Astrocyte of the cerebellum (primary cell): ENCODE measurements at regions not wholly inside any gene's neighbourhood (a gene's known extent, or its start where the extent isn't known, plus 50 kb on each side); places are given as distances from the start of the nearest gene placed in this dataset.

Experiments
- DNase-seq: peaks from one replicate; pipeline ENCODE4 v3.0.0-alpha.2; 2011; ENCODE audit warnings: low read depth
- H3K4me3 ChIP-seq: 2 replicates; pipeline ENCODE4 v1.5.1; 2011; ENCODE audit warnings: mild to moderate bottlenecking, low read depth, low read length, moderate library complexity
- CTCF ChIP-seq: IDR thresholded peaks from 2 replicates; pipeline ENCODE4 v1.5.1; 2012; ENCODE audit warnings: low read length, low read depth, moderate library complexity, mild to moderate bottlenecking; ENCODE audit errors: missing control alignments
- in situ Hi-C: cut with HindIII; loops from 2 replicates; pipeline ENCODE4 v1.10.0; 2017; ENCODE audit warnings: low sequenced_read_pairs

- DNase-seq: no peak
- no peak for TF ChIP-seq CTCF
- in situ Hi-C loops: no loop called here
- H3K4me3 ChIP-seq: no peak overlapping the region
Observed at GRCh38 chr9:119451426-119451825, 82.2 kb upstream of the BRINP1 start.

- no peak for TF ChIP-seq CTCF
- no peak for DNase-seq
- in situ Hi-C loops: no loop called here
- no peak overlapping the region for H3K4me3 ChIP-seq
Observed at GRCh38 chr9:119443179-119443578, 73.9 kb upstream of the BRINP1 start.

DNA sequence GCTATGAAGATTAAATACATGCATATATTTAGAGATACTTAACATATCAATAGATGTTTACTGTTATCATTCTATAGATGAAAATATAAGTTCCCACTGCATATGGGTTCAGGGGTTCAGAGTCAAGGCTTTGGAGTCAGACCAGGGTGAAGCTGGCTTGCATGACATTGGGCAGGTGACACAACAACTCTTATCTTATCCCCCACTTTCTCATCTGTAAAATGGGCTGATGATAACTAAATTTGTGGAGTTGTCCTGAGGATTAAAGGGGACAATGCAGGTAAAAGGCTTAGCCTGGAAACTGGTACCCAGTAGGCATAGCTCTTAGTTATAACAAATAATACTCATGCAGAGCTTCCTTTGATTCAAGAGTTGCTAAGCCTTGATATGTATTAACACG lies 72.6 kb upstream of the BRINP1 start:
- H3K4me3 ChIP-seq: no peak overlapping the region
- in situ Hi-C loops: no loop called here
- DNase-seq: no peak
- no peak for TF ChIP-seq CTCF

GRCh38 chr9:119441338-119441737 lies 72.1 kb upstream of the BRINP1 start:
- no peak for DNase-seq
- in situ Hi-C loops: no loop called here
- no peak overlapping the region for H3K4me3 ChIP-seq
- TF ChIP-seq CTCF: no peak

DNA sequence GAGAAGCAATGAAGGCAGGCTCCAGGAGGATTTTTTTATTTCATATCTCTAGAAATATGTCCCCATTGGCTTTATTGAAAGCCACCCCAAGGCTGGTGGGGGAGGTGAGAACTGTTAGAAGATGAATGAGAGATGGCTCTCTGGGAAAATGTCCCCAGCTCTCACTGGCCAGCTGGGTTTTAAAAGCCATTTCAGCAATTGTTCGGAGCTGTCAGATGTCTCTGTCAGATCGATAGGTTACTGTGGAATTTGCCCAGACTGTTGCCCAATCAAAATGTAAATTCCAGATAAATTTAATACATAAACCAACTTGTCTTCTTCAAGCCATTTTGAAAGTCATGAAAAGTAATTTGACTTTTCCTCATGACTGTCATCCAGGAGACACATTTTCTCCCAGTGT lies 67.0 kb upstream of the BRINP1 start:
- no peak for DNase-seq
- H3K4me3 ChIP-seq: no peak overlapping the region
- in situ Hi-C loops: no loop called here
- no peak for TF ChIP-seq CTCF

DNA sequence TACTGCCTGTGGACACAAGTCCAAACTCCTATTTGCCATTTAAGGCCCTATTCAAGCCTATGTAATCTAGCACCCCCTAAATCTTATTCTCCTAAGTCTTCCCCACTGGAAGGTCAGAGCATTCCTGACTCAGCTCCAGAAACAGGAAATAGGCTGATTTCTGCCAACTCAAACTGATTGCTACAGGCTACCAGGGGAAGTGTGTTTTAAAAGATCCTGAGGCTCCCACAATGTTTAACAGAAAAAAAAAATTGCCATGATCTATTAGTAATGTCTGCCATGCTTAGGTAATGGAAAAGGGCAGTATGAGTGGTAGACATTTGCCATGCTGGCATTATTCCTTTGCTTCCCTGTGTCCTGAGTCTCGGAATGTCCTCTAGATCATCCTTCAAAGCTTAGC lies 65.8 kb upstream of the BRINP1 start:
- DNase-seq: no peak
- no peak for TF ChIP-seq CTCF
- H3K4me3 ChIP-seq: no peak overlapping the region
- in situ Hi-C loops: no loop called here

GRCh38 chr9:119432428-119432827 lies 63.2 kb upstream of the BRINP1 start:
- no peak overlapping the region for H3K4me3 ChIP-seq
- in situ Hi-C loops: no loop called here
- DNase-seq: no peak
- no peak for TF ChIP-seq CTCF
